Muscle layer of colon (tissue), 2 donors: ENCODE measurements at regions not wholly inside any gene's neighbourhood (a gene's known extent, or its start where the extent isn't known, plus 50 kb on each side); places are given as distances from the start of the nearest gene placed in this dataset.

ENCODE experiments used
- H3K27ac ChIP-seq: one replicate; pipeline ENCODE4 v1.7.0; 2013; ENCODE audit warnings: low read depth, mild to moderate bottlenecking, low read length, moderate library complexity
- H3K27me3 ChIP-seq, 2 donors: one replicate each; pipeline ENCODE4 v1.7.0; 2013; ENCODE audit warnings: low read length in 2 of 2, mild to moderate bottlenecking in 2 of 2; ENCODE audit not compliant: insufficient read depth in 2 of 2, control insufficient read depth in 1 of 2
- H3K36me3 ChIP-seq: one replicate; pipeline ENCODE4 v1.7.0; 2013; ENCODE audit warnings: mild to moderate bottlenecking, low read length; ENCODE audit not compliant: insufficient read depth
- H3K4me1 ChIP-seq: one replicate; pipeline ENCODE4 v1.7.0; 2013; ENCODE audit warnings: mild to moderate bottlenecking, low read length; ENCODE audit not compliant: insufficient read depth
- H3K4me3 ChIP-seq, 2 donors: one replicate each; pipeline ENCODE4 v1.7.0; 2013; ENCODE audit warnings: low read length in 2 of 2, low read depth in 1 of 2, mild to moderate bottlenecking in 1 of 2, moderate library complexity in 1 of 2
- H3K9ac ChIP-seq: one replicate; pipeline ENCODE4 v1.7.0; 2013; ENCODE audit warnings: low read length
- H3K9me3 ChIP-seq: one replicate; pipeline ENCODE4 v1.7.0; 2013; ENCODE audit warnings: mild to moderate bottlenecking, low read length
- donor health status: abdominal sarcoma.
- donor health status: Adenocarcinoma of cecum.

GRCh38 chr12:66898700-66899469, 220.0 kb upstream of the GRIP1 start:
- no peak overlapping the region for H3K4me3 ChIP-seq
- H3K27me3 ChIP-seq: no peaks in the 10 kb centered on the region
- no peak overlapping the region for H3K27ac ChIP-seq
- H3K9ac ChIP-seq: no peak overlapping the region
- H3K4me1 ChIP-seq: peaks cover 22% of the 10 kb centered on the region
- H3K36me3 ChIP-seq: no peaks in the 10 kb centered on the region
- H3K9me3 ChIP-seq: no peaks in the 10 kb centered on the region

GRCh38 chr12:66899588-66899987, 220.7 kb upstream of the GRIP1 start:
- no peaks in the 10 kb centered on the region for H3K27me3 ChIP-seq
- H3K4me1 ChIP-seq: peaks cover 22% of the 10 kb centered on the region
- no peaks in the 10 kb centered on the region for H3K9me3 ChIP-seq
- H3K4me3 ChIP-seq: no peak overlapping the region
- H3K27ac ChIP-seq: no peak overlapping the region
- no peaks in the 10 kb centered on the region for H3K36me3 ChIP-seq
- H3K9ac ChIP-seq: no peak overlapping the region

GRCh38 chr12:66900616-66901015, 221.7 kb upstream of the GRIP1 start:
- Histone ChIP-seq H3K9ac (no peak overlapping the region), H3K36me3 (no peaks in the 10 kb centered on the region), H3K9me3 (no peaks in the 10 kb centered on the region), H3K4me1 (peaks cover 22% of the 10 kb centered on the region), H3K4me3 (no peak overlapping the region), H3K27me3 (no peaks in the 10 kb centered on the region), H3K27ac (no peak overlapping the region)

GRCh38 chr12:66901138-66901932, 222.5 kb upstream of the GRIP1 start:
- Histone ChIP-seq H3K27ac (no peak overlapping the region), H3K36me3 (no peaks in the 10 kb centered on the region), H3K9me3 (no peaks in the 10 kb centered on the region), H3K4me1 (peaks cover 22% of the 10 kb centered on the region), H3K4me3 (no peak overlapping the region), H3K27me3 (no peaks in the 10 kb centered on the region), H3K9ac (no peak overlapping the region)

GRCh38 chr12:66902020-66902419, 223.1 kb upstream of the GRIP1 start:
- Histone ChIP-seq H3K4me3 (no peak overlapping the region), H3K27ac (no peak overlapping the region), H3K27me3 (no peaks in the 10 kb centered on the region), H3K4me1 (peaks cover 17% of the 10 kb centered on the region), H3K9me3 (no peaks in the 10 kb centered on the region), H3K9ac (no peak overlapping the region), H3K36me3 (no peaks in the 10 kb centered on the region)

GRCh38 chr12:66903782-66904396, 225.0 kb upstream of the GRIP1 start:
- H3K27me3 ChIP-seq: no peaks in the 10 kb centered on the region
- no peak overlapping the region for H3K4me3 ChIP-seq
- H3K27ac ChIP-seq: no peak overlapping the region
- peaks cover 14% of the 10 kb centered on the region for H3K4me1 ChIP-seq
- H3K9me3 ChIP-seq: no peaks in the 10 kb centered on the region
- H3K9ac ChIP-seq: no peak overlapping the region
- no peaks in the 10 kb centered on the region for H3K36me3 ChIP-seq

DNA sequence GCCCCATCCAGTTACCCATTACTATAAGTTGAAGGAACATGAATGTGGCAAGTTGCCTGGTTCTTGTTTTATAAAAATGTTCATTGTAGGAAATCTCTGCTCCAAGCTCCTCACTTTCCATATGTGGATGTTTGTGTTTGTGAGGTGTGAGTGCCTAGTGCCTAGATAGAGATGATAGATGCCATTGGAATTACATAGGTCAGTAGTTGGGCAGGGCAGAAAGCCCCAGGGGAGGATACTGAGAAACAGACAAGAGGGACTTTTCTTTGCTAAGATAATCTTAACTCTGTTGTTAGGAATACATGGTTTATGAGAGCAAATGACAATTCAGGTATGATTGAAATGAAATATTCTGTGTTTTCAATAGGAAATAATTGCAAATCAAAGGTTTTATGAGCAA, 226.3 kb upstream of the GRIP1 start:
- Histone ChIP-seq H3K27ac (no peak overlapping the region), H3K36me3 (no peaks in the 10 kb centered on the region), H3K4me1 (peaks cover 10% of the 10 kb centered on the region), H3K9ac (no peak overlapping the region), H3K4me3 (no peak overlapping the region), H3K9me3 (no peaks in the 10 kb centered on the region), H3K27me3 (no peaks in the 10 kb centered on the region)

GRCh38 chr12:66910366-66910974, 231.6 kb upstream of the GRIP1 start:
- Histone ChIP-seq H3K4me1 (no peaks in the 10 kb centered on the region), H3K27me3 (no peaks in the 10 kb centered on the region), H3K27ac (no peak overlapping the region), H3K4me3 (no peak overlapping the region), H3K9me3 (no peaks in the 10 kb centered on the region), H3K9ac (no peak overlapping the region), H3K36me3 (no peaks in the 10 kb centered on the region)

GRCh38 chr12:66915306-66915904, 236.5 kb upstream of the GRIP1 start:
- H3K9me3 ChIP-seq: no peaks in the 10 kb centered on the region
- H3K9ac ChIP-seq: no peak overlapping the region
- no peak overlapping the region for H3K4me3 ChIP-seq
- H3K27me3 ChIP-seq: no peaks in the 10 kb centered on the region
- no peaks in the 10 kb centered on the region for H3K4me1 ChIP-seq
- no peak overlapping the region for H3K27ac ChIP-seq
- no peaks in the 10 kb centered on the region for H3K36me3 ChIP-seq

- H3K36me3 ChIP-seq: no peaks in the 10 kb centered on the region
- no peak overlapping the region for H3K27ac ChIP-seq
- H3K27me3 ChIP-seq: no peaks in the 10 kb centered on the region
- H3K9me3 ChIP-seq: no peaks in the 10 kb centered on the region
- no peak overlapping the region for H3K9ac ChIP-seq
- H3K4me3 ChIP-seq: no peak overlapping the region
- no peaks in the 10 kb centered on the region for H3K4me1 ChIP-seq
These were observed 237.3 kb upstream of the GRIP1 start for GRCh38 chr12:66916189-66916588.

GRCh38 chr12:66919466-66919865, 240.6 kb upstream of the GRIP1 start:
- Histone ChIP-seq H3K36me3 (no peaks in the 10 kb centered on the region), H3K9me3 (no peaks in the 10 kb centered on the region), H3K27ac (no peak overlapping the region), H3K4me1 (no peaks in the 10 kb centered on the region), H3K27me3 (no peaks in the 10 kb centered on the region), H3K4me3 (no peak overlapping the region), H3K9ac (no peak overlapping the region)
